ENCODE measurements at regions not wholly inside any gene's neighbourhood (a gene's known extent, or its start where the extent isn't known, plus 50 kb on each side); places are given as distances from the start of the nearest gene placed in this dataset.

DNA sequence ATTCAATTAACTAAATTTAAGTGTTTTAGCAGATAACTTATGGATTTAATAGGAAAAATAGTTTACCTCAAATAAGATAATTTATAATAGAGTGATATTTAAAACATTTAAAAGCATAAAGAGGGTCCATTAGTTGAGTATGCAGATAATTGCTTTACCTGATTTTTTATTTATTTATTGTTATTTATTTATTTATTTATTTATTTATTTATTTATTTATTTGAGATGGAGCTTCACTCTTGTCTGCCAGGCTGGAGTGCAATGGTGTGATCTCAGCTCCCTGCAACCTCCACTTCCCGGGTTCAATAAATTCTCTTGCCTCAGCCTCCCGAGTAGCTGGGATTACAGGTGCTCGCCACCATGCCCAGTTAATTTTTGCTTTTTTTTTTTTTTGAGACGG, 982.9 kb downstream of the TFAP2A start:
- TF ChIP-seq, protein P1, sequence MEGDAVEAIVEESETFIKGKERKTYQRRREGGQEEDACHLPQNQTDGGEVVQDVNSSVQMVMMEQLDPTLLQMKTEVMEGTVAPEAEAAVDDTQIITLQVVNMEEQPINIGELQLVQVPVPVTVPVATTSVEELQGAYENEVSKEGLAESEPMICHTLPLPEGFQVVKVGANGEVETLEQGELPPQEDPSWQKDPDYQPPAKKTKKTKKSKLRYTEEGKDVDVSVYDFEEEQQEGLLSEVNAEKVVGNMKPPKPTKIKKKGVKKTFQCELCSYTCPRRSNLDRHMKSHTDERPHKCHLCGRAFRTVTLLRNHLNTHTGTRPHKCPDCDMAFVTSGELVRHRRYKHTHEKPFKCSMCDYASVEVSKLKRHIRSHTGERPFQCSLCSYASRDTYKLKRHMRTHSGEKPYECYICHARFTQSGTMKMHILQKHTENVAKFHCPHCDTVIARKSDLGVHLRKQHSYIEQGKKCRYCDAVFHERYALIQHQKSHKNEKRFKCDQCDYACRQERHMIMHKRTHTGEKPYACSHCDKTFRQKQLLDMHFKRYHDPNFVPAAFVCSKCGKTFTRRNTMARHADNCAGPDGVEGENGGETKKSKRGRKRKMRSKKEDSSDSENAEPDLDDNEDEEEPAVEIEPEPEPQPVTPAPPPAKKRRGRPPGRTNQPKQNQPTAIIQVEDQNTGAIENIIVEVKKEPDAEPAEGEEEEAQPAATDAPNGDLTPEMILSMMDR (IDR thresholded peaks at IDR 0.05; ENCODE audit: low read depth, low read length, missing input control), result no peak
- TF ChIP-seq TAF1 (conservative IDR thresholded peaks at IDR 0.05), result no peak
- TF ChIP-seq RAD21 (IDR thresholded peaks at IDR 0.05), result no peak
- TF ChIP-seq, protein P2, sequence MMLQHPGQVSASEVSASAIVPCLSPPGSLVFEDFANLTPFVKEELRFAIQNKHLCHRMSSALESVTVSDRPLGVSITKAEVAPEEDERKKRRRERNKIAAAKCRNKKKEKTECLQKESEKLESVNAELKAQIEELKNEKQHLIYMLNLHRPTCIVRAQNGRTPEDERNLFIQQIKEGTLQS (IDR thresholded peaks at IDR 0.05), result no peak
- no peak for TF ChIP-seq YY1 (IDR thresholded peaks at IDR 0.05)

Data from liver (tissue), 3 donors.